NAMALWA (cell line): ENCODE measurements at regions not wholly inside any gene's neighbourhood (a gene's known extent, or its start where the extent isn't known, plus 50 kb on each side); places are given as distances from the start of the nearest gene placed in this dataset.

Experiments used
- DNase-seq: peaks from one replicate; pipeline ENCODE4 v3.0.0-alpha.2; 2015; ENCODE audit warnings: low spot score

- DNase-seq = no peak
Measured at GRCh38 chr13:20351281-20352022, 119.3 kb upstream of the GJB6 start.

GRCh38 chr13:20350819-20351218, 118.7 kb upstream of the GJB6 start:
- no peak for DNase-seq

GRCh38 chr13:20350382-20350763, 118.3 kb upstream of the GJB6 start:
- DNase-seq = no peak

GRCh38 chr13:20349564-20350381, 117.7 kb upstream of the GJB6 start:
- DNase-seq = no peak

- no peak for DNase-seq
Measured at GRCh38 chr13:20348645-20349408, 116.7 kb upstream of the GJB6 start.

GRCh38 chr13:20348018-20348417, 115.9 kb upstream of the GJB6 start:
- DNase-seq = no peak

- no peak for DNase-seq
Measured at GRCh38 chr13:20344836-20345490, 112.8 kb upstream of the GJB6 start.

GRCh38 chr13:20342311-20342710, 110.2 kb upstream of the GJB6 start:
- no peak for DNase-seq

GRCh38 chr13:20340759-20341171, 108.6 kb upstream of the GJB6 start:
- DNase-seq = no peak

- no peak for DNase-seq
Measured at GRCh38 chr13:20340136-20340758, 108.1 kb upstream of the GJB6 start.

- DNase-seq = peak; percentile 20
Measured at GRCh38 chr13:20337884-20338551, 105.9 kb upstream of the GJB6 start.

GRCh38 chr13:20336761-20337160, 104.6 kb upstream of the GJB6 start:
- DNase-seq = no peak

- DNase-seq = no peak
Measured at GRCh38 chr13:20334309-20334708, 102.2 kb upstream of the GJB6 start.

- no peak for DNase-seq
Measured at GRCh38 chr13:20332361-20333096, 100.4 kb upstream of the GJB6 start.

- DNase-seq = no peak
Measured at GRCh38 chr13:20331949-20332348, 99.8 kb upstream of the GJB6 start.

GRCh38 chr13:20331419-20331818, 99.3 kb upstream of the GJB6 start:
- peak; percentile 7 for DNase-seq

GRCh38 chr13:20326809-20327208, 94.7 kb upstream of the GJB6 start:
- no peak for DNase-seq

GRCh38 chr13:20326276-20326675, 94.2 kb upstream of the GJB6 start:
- no peak for DNase-seq

- DNase-seq = no peak
Measured at GRCh38 chr13:20320885-20321284, 88.8 kb upstream of the GJB6 start.

GRCh38 chr13:20313896-20314295, 81.8 kb upstream of the GJB6 start:
- no peak for DNase-seq
